ENCODE measurements at regions not wholly inside any gene's neighbourhood (a gene's known extent, or its start where the extent isn't known, plus 50 kb on each side); places are given as distances from the start of the nearest gene placed in this dataset.

GRCh38 chr7:55649238-55649637 lies 76.9 kb upstream of the VOPP1 start:
- TF ChIP-seq CTCF (IDR thresholded peaks at IDR 0.05 in 4 of 5, conservative IDR thresholded peaks at IDR 0.05 in 1 of 5) (no peak), POLR2A (IDR thresholded peaks at IDR 0.05) (no peak)
- H3K4me3 ChIP-seq, result no peak overlapping the region
- no peak for DNase-seq
- no peaks in the 10 kb centered on the region for H3K9me3 ChIP-seq
- intact Hi-C loops (cut with DNase I; ENCODE audit: low total_unique reads) (no loop called here), in situ Hi-C loops (cut with MboI; ENCODE audit: low sequenced_read_pairs in 4 of 4) (loop anchor here in 2 of 4 donors (10.0 to 25.0 kb wide), 3 partner anchors 313 to 438 kb away; partner anchors contain the start of genes MRPS17 (in 1 of the 2), NIPSNAP2 (in 1 of the 2) and PHKG1 (in 1 of the 2))
- no peaks in the 10 kb centered on the region for H3K36me3 ChIP-seq
- H3K27me3 ChIP-seq, result no peaks in the 10 kb centered on the region
- no peak overlapping the region for H3K27ac ChIP-seq
- ATAC-seq, result no peak
- no peaks in the 10 kb centered on the region for H3K4me1 ChIP-seq

GRCh38 chr7:55644567-55644966 lies 72.3 kb upstream of the VOPP1 start:
- Histone ChIP-seq H3K9me3 (no peaks in the 10 kb centered on the region), H3K4me1 (no peaks in the 10 kb centered on the region), H3K27ac (no peak overlapping the region), H3K4me3 (no peak overlapping the region), H3K27me3 (no peaks in the 10 kb centered on the region), H3K36me3 (no peaks in the 10 kb centered on the region)
- in situ Hi-C loops (cut with MboI; ENCODE audit: low sequenced_read_pairs in 4 of 4) (loop anchor here in 2 of 4 donors (10.0 to 25.0 kb wide), 3 partner anchors 318 to 443 kb away; partner anchors contain the start of genes MRPS17 (in 1 of the 2), NIPSNAP2 (in 1 of the 2) and PHKG1 (in 1 of the 2)), intact Hi-C loops (cut with DNase I; ENCODE audit: low total_unique reads) (loop anchor here (5.0 kb wide), 1 partner anchor 428 kb away; no protein-coding TSS in a partner anchor)
- DNase-seq (no peak), ATAC-seq (no peak)
- TF ChIP-seq CTCF (IDR thresholded peaks at IDR 0.05 in 4 of 5, conservative IDR thresholded peaks at IDR 0.05 in 1 of 5) (no peak), POLR2A (IDR thresholded peaks at IDR 0.05) (no peak)

GRCh38 chr7:55642266-55642665 lies 70.0 kb upstream of the VOPP1 start:
- no peak for DNase-seq
- intact Hi-C loops (cut with DNase I; ENCODE audit: low total_unique reads) (loop anchor here (5.0 kb wide), 1 partner anchor 430 kb away; no protein-coding TSS in a partner anchor), in situ Hi-C loops (cut with MboI; ENCODE audit: low sequenced_read_pairs in 4 of 4) (loop anchor here in 2 of 4 donors (10.0 to 25.0 kb wide), 3 partner anchors 320 to 445 kb away; partner anchors contain the start of genes MRPS17 (in 1 of the 2), NIPSNAP2 (in 1 of the 2) and PHKG1 (in 1 of the 2))
- Histone ChIP-seq H3K4me1 (no peaks in the 10 kb centered on the region), H3K36me3 (no peaks in the 10 kb centered on the region), H3K9me3 (no peaks in the 10 kb centered on the region), H3K27ac (no peak overlapping the region), H3K4me3 (no peak overlapping the region), H3K27me3 (no peaks in the 10 kb centered on the region)
- no peak for ATAC-seq
- no peak for TF ChIP-seq POLR2A (IDR thresholded peaks at IDR 0.05)
- no peak for TF ChIP-seq CTCF (IDR thresholded peaks at IDR 0.05 in 4 of 5, conservative IDR thresholded peaks at IDR 0.05 in 1 of 5)

- intact Hi-C loops (cut with DNase I; ENCODE audit: low total_unique reads) (loop anchor here (1.0 to 5.0 kb wide), 2 partner anchors 322 to 430 kb away; partner anchors contain the start of gene NIPSNAP2), in situ Hi-C loops (cut with MboI; ENCODE audit: low sequenced_read_pairs in 4 of 4) (loop anchor here in 2 of 4 donors (10.0 to 25.0 kb wide), 3 partner anchors 320 to 445 kb away; partner anchors contain the start of genes MRPS17 (in 1 of the 2), NIPSNAP2 (in 1 of the 2) and PHKG1 (in 1 of the 2))
- no peak for DNase-seq
- Histone ChIP-seq H3K9me3 (no peaks in the 10 kb centered on the region), H3K4me1 (no peaks in the 10 kb centered on the region), H3K27ac (no peak overlapping the region), H3K4me3 (no peak overlapping the region), H3K27me3 (no peaks in the 10 kb centered on the region), H3K36me3 (no peaks in the 10 kb centered on the region)
- ATAC-seq, result no peak
- TF ChIP-seq POLR2A (IDR thresholded peaks at IDR 0.05) (no peak), CTCF (IDR thresholded peaks at IDR 0.05 in 4 of 5, conservative IDR thresholded peaks at IDR 0.05 in 1 of 5) (no peak)
Observed at GRCh38 chr7:55641811-55642210, 69.5 kb upstream of the VOPP1 start.

Measured in gastrocnemius medialis (tissue), 4 donors.